ENCODE measurements at regions not wholly inside any gene's neighbourhood (a gene's known extent, or its start where the extent isn't known, plus 50 kb on each side); places are given as distances from the start of the nearest gene placed in this dataset.
"Not testable (repeated sequence)": the region's sequence is repeated elsewhere in the genome, so short reads cannot be mapped to it uniquely, and the experiment has no call there.

DNA sequence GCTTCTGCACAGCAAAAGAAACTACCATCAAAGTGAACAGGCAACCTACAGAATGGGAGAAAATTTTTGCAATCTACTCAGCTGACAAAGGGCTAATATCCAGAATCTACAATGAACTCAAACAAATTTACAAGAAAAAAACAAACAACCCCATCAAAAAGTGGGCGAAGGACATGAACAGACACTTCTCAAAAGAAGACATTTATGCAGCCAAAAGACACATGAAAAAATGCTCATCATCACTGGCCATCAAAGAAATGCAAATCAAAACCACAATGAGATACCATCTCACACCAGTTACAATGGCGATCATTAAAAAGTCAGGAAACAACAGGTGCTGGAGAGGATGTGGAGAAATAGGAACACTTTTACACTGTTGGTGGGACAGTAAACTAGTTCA, 132.0 kb downstream of the ZFAND4 start:
- WGBS (ENCODE audit: insufficient coverage): no CpG with 5 or more reads among the region's 2 CpGs
- H3K27ac ChIP-seq (ENCODE audit: low read length in 2 of 2); H3K4me3 ChIP-seq (ENCODE audit: control extremely low read depth in 1 of 5, extremely low read depth in 1 of 5, insufficient read depth in 1 of 5, low read depth in 2 of 5, low read length in 4 of 5); H3K4me3 Mint-ChIP-seq; H3K4me1 ChIP-seq (ENCODE audit: control insufficient read depth in 2 of 2, insufficient read depth in 2 of 2, low read length in 2 of 2); H3K9me3 ChIP-seq (ENCODE audit: control extremely low read depth in 1 of 3, control insufficient read depth in 2 of 3, insufficient read depth in 1 of 3, low read length in 2 of 3); ATAC-seq (ENCODE audit: low read depth); H3K9me3 Mint-ChIP-seq (ENCODE audit: insufficient read depth); H3K9ac ChIP-seq (ENCODE audit: low read length); H3K4me2 ChIP-seq (replicated peaks; ENCODE audit: low read depth, low read length, poor library complexity, severe bottlenecking); H3K27me3 Mint-ChIP-seq; H2AFZ ChIP-seq (ENCODE audit: insufficient read depth, low read depth, low read length, poor library complexity, severe bottlenecking); CTCF ChIA-PET; H3K36me3 ChIP-seq (replicated peaks in 1 of 2; ENCODE audit: control extremely low read depth in 1 of 2, control insufficient read depth in 1 of 2, extremely low read depth in 1 of 2, insufficient read depth in 2 of 2, low read length in 1 of 2); H3K27ac Mint-ChIP-seq; DNase-seq; intact Hi-C loops (cut with micrococcal nuclease); POLR2A ChIA-PET; H3K27me3 ChIP-seq (replicated peaks in 1 of 4; ENCODE audit: control extremely low read depth in 1 of 4, control insufficient read depth in 3 of 4, insufficient read depth in 4 of 4, low read length in 3 of 4): not testable (repeated sequence)
- H3K79me2 ChIP-seq (ENCODE audit: control insufficient read depth, insufficient read depth, low read length): peaks cover 49% of the 10 kb centered on the region
- H3K4me1 Mint-ChIP-seq: peaks cover 33% of the 10 kb centered on the region
- H4K20me1 ChIP-seq (ENCODE audit: control insufficient read depth, insufficient read depth, low read length, poor library complexity, severe bottlenecking): peaks cover 21% of the 10 kb centered on the region

DNA sequence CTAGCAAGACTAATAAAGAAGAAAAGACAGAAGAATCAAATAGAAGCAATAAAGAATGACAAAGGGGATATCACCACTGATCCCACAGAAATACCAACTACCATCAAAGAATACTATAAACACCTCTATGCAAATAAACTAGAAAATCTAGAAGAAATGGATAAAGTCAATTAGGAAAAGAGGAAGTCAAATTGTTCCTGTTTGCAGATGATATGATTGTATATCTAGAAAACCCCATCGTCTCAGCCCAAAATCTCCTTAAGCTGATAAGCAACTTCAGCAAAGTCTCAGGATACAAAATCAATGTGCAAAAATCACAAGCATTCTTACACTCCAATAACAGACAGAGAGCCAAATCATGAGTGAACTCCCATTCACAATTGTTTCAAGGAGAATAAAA, 133.0 kb downstream of the ZFAND4 start:
- no CpG with 5 or more reads among the region's 1 CpG for WGBS (ENCODE audit: insufficient coverage)
- POLR2A ChIA-PET; H3K4me1 ChIP-seq (ENCODE audit: control insufficient read depth in 2 of 2, insufficient read depth in 2 of 2, low read length in 2 of 2); intact Hi-C loops (cut with micrococcal nuclease); H3K4me3 Mint-ChIP-seq; H3K9me3 Mint-ChIP-seq (ENCODE audit: insufficient read depth); ATAC-seq (ENCODE audit: low read depth); DNase-seq; H3K4me2 ChIP-seq (replicated peaks; ENCODE audit: low read depth, low read length, poor library complexity, severe bottlenecking); H2AFZ ChIP-seq (ENCODE audit: insufficient read depth, low read depth, low read length, poor library complexity, severe bottlenecking); H3K27me3 Mint-ChIP-seq; H3K4me3 ChIP-seq (ENCODE audit: control extremely low read depth in 1 of 5, extremely low read depth in 1 of 5, insufficient read depth in 1 of 5, low read depth in 2 of 5, low read length in 4 of 5); H3K9me3 ChIP-seq (ENCODE audit: control extremely low read depth in 1 of 3, control insufficient read depth in 2 of 3, insufficient read depth in 1 of 3, low read length in 2 of 3); CTCF ChIA-PET; H3K27ac ChIP-seq (ENCODE audit: low read length in 2 of 2); H3K27me3 ChIP-seq (replicated peaks in 1 of 4; ENCODE audit: control extremely low read depth in 1 of 4, control insufficient read depth in 3 of 4, insufficient read depth in 4 of 4, low read length in 3 of 4); H3K9ac ChIP-seq (ENCODE audit: low read length); H3K27ac Mint-ChIP-seq: not testable (repeated sequence)
- peaks cover 27% of the 10 kb centered on the region for H3K4me1 Mint-ChIP-seq
- Histone ChIP-seq H3K79me2 (ENCODE audit: control insufficient read depth, insufficient read depth, low read length) (peaks cover 54% of the 10 kb centered on the region), H4K20me1 (ENCODE audit: control insufficient read depth, insufficient read depth, low read length, poor library complexity, severe bottlenecking) (peaks cover 25% of the 10 kb centered on the region), H3K36me3 (replicated peaks in 1 of 2; ENCODE audit: control extremely low read depth in 1 of 2, control insufficient read depth in 1 of 2, extremely low read depth in 1 of 2, insufficient read depth in 2 of 2, low read length in 1 of 2) (peaks cover 0 to 13% of the 10 kb centered on the region in 2 experiments)

DNA sequence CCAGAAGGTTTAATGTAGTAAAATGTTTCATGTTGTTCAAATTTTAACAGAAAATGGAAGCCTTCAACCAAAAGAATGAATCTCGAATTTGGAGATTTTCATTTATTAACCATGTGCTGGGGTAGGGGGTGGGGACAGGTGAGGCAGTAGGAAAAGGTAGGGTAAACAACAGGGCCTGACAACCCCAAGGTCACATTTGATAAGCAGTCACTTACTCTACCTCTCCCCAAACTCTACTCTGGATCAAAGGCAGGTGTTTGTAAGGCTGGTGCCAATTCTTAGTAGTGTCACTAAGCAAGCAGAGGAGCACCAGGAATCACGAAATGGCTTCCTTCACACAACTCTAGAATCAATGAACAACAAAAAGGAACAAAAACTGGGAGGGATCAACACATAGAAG, 138.0 kb downstream of the ZFAND4 start:
- H3K27me3 ChIP-seq (replicated peaks in 1 of 4; ENCODE audit: control extremely low read depth in 1 of 4, control insufficient read depth in 3 of 4, insufficient read depth in 4 of 4, low read length in 3 of 4): no peaks in the 10 kb centered on the region
- no peaks in the 10 kb centered on the region for H3K4me1 ChIP-seq (ENCODE audit: control insufficient read depth in 2 of 2, insufficient read depth in 2 of 2, low read length in 2 of 2)
- no peak overlapping the region for H3K27ac Mint-ChIP-seq
- no peaks in the 10 kb centered on the region for H3K27me3 Mint-ChIP-seq
- ChIA-PET CTCF (no interaction called here), POLR2A (no interaction called here)
- peaks cover 21% of the 10 kb centered on the region for H3K4me1 Mint-ChIP-seq
- peaks cover 41% of the 10 kb centered on the region for H4K20me1 ChIP-seq (ENCODE audit: control insufficient read depth, insufficient read depth, low read length, poor library complexity, severe bottlenecking)
- 100% methylated on average over 1 of the region's 2 CpGs for WGBS (ENCODE audit: insufficient coverage)
- peaks cover 9 to 21% of the 10 kb centered on the region in 2 experiments for H3K36me3 ChIP-seq (replicated peaks in 1 of 2; ENCODE audit: control extremely low read depth in 1 of 2, control insufficient read depth in 1 of 2, extremely low read depth in 1 of 2, insufficient read depth in 2 of 2, low read length in 1 of 2)
- H3K4me2 ChIP-seq (replicated peaks; ENCODE audit: low read depth, low read length, poor library complexity, severe bottlenecking): no peak overlapping the region
- H2AFZ ChIP-seq (ENCODE audit: insufficient read depth, low read depth, low read length, poor library complexity, severe bottlenecking): no peak overlapping the region
- H3K9me3 Mint-ChIP-seq (ENCODE audit: insufficient read depth): peaks cover 4% of the 10 kb centered on the region
- DNase-seq (no peak), ATAC-seq (ENCODE audit: low read depth) (no peak)
- no peak overlapping the region for H3K27ac ChIP-seq (ENCODE audit: low read length in 2 of 2)
- TF ChIP-seq EZH2 (IDR thresholded peaks at IDR 0.05; ENCODE audit: borderline replicate concordance, insufficient read depth, low read depth, low read length, poor library complexity, severe bottlenecking): no peak
- TF ChIP-seq, protein P1, sequence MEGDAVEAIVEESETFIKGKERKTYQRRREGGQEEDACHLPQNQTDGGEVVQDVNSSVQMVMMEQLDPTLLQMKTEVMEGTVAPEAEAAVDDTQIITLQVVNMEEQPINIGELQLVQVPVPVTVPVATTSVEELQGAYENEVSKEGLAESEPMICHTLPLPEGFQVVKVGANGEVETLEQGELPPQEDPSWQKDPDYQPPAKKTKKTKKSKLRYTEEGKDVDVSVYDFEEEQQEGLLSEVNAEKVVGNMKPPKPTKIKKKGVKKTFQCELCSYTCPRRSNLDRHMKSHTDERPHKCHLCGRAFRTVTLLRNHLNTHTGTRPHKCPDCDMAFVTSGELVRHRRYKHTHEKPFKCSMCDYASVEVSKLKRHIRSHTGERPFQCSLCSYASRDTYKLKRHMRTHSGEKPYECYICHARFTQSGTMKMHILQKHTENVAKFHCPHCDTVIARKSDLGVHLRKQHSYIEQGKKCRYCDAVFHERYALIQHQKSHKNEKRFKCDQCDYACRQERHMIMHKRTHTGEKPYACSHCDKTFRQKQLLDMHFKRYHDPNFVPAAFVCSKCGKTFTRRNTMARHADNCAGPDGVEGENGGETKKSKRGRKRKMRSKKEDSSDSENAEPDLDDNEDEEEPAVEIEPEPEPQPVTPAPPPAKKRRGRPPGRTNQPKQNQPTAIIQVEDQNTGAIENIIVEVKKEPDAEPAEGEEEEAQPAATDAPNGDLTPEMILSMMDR (IDR thresholded peaks at IDR 0.05): no peak
- H3K4me3 Mint-ChIP-seq: no peak overlapping the region
- H3K9me3 ChIP-seq (ENCODE audit: control extremely low read depth in 1 of 3, control insufficient read depth in 2 of 3, insufficient read depth in 1 of 3, low read length in 2 of 3): peaks cover 0 to 4% (median 0%) of the 10 kb centered on the region in 3 donors
- H3K79me2 ChIP-seq (ENCODE audit: control insufficient read depth, insufficient read depth, low read length): peaks cover 63% of the 10 kb centered on the region
- intact Hi-C loops (cut with micrococcal nuclease): no loop called here
- H3K9ac ChIP-seq (ENCODE audit: low read length): no peak overlapping the region
- no peak overlapping the region for H3K4me3 ChIP-seq (ENCODE audit: control extremely low read depth in 1 of 5, extremely low read depth in 1 of 5, insufficient read depth in 1 of 5, low read depth in 2 of 5, low read length in 4 of 5)
